IMR-90 (cell line): ENCODE measurements at regions not wholly inside any gene's neighbourhood (a gene's known extent, or its start where the extent isn't known, plus 50 kb on each side); places are given as distances from the start of the nearest gene placed in this dataset.
A peak's percentile ranks its signal among the peaks of the same experiment; 100 is the strongest.

ENCODE experiments used
- ATAC-seq: fragments of 200-7000 bp; cut with Tn5 transposase; 2 replicates; pipeline ENCODE4 v1.9.1; 2020; ENCODE audit warnings: low read depth, mild to moderate bottlenecking, moderate library complexity
- BruUV-seq: library from RNA; stranded (reverse); fragments of 400-500 nt; replicated peaks from 2 replicates; lab custom pipeline; 2021; lab: Mats Ljungman, UMichigan
- CTCF ChIA-PET: fragments of 300-600 bp; formaldehyde crosslinking; extraction: SDS; loops from one replicate; lab custom pipeline; 2021; ENCODE audit warnings: antibody characterized with exemption; lab: Yijun Ruan, JAX
- POLR2A ChIA-PET: fragments of 300-600 bp; sonication (Branson Sonifier 250); formaldehyde crosslinking; loops from one replicate; lab custom pipeline; 2022; ENCODE audit warnings: antibody characterized with exemption; ENCODE audit not compliant: unreplicated experiment; lab: Charles Lee
- DNase-seq: peaks from one replicate; pipeline ENCODE4 v3.0.0; 2013
- H2AFZ ChIP-seq: replicated peaks from 2 replicates; pipeline ENCODE3; 2013; ENCODE audit warnings: low read length, mild to moderate bottlenecking; ENCODE audit not compliant: poor library complexity
- H2AK5ac ChIP-seq: 2 replicates; pipeline ENCODE4 v1.6.1; 2013; ENCODE audit warnings: low read depth, low read length, inconsistent platforms
- H2AK9ac ChIP-seq: replicated peaks from 2 replicates; pipeline ENCODE3; 2013; ENCODE audit warnings: mild to moderate bottlenecking, low read depth, low read length, moderate library complexity; ENCODE audit not compliant: poor library complexity
- H2BK120ac ChIP-seq: 2 replicates; pipeline ENCODE4 v1.6.1; 2013; ENCODE audit warnings: low read depth, low read length, inconsistent platforms
- H2BK15ac ChIP-seq: 3 replicates; pipeline ENCODE4 v1.6.1; 2013; ENCODE audit warnings: low read depth, low read length, inconsistent platforms
- H2BK20ac ChIP-seq: 2 replicates; pipeline ENCODE4 v1.6.1; 2013; ENCODE audit warnings: low read depth, mild to moderate bottlenecking, inconsistent platforms, low read length, moderate library complexity
- H2BK5ac ChIP-seq: 2 replicates; pipeline ENCODE4 v1.6.1; 2013; ENCODE audit warnings: mild to moderate bottlenecking, low read depth, low read length, inconsistent platforms; ENCODE audit not compliant: poor library complexity, severe bottlenecking
- H3K14ac ChIP-seq: replicated peaks from 2 replicates; pipeline ENCODE4 v1.6.1; 2013; ENCODE audit warnings: low read depth, low read length, inconsistent platforms
- H3K18ac ChIP-seq: 2 replicates; pipeline ENCODE4 v1.6.1; 2013; ENCODE audit warnings: low read depth, low read length, control low read depth
- H3K23ac ChIP-seq: 2 replicates; pipeline ENCODE4 v1.6.1; 2013; ENCODE audit warnings: low read depth, low read length, inconsistent platforms
- H3K27ac ChIP-seq: 2 replicates; pipeline ENCODE4 v1.5.1; 2013; ENCODE audit warnings: mild to moderate bottlenecking, control low read depth, low read length; ENCODE audit not compliant: insufficient read depth
- H3K27me3 ChIP-seq: 2 replicates; pipeline ENCODE4 v1.6.1; 2013; ENCODE audit warnings: low read length; ENCODE audit not compliant: control insufficient read depth, insufficient read depth
- H3K36me3 ChIP-seq: 2 replicates; pipeline ENCODE4 v1.6.1; 2013; ENCODE audit warnings: low read length, mixed read lengths; ENCODE audit not compliant: control insufficient read depth, insufficient read depth
- H3K4ac ChIP-seq: 2 replicates; pipeline ENCODE4 v1.6.1; 2013; ENCODE audit warnings: low read depth, low read length, inconsistent platforms
- H3K4me1 ChIP-seq: 2 replicates; pipeline ENCODE4 v1.6.1; 2013; ENCODE audit warnings: low read length, mixed read lengths; ENCODE audit not compliant: control insufficient read depth, insufficient read depth
- H3K4me2 ChIP-seq: 2 replicates; pipeline ENCODE4 v1.6.1; 2013; ENCODE audit warnings: low read depth, mild to moderate bottlenecking, control low read depth, low read length, moderate library complexity
- H3K4me3 ChIP-seq: 2 replicates; pipeline ENCODE4 v1.5.1; 2013; ENCODE audit warnings: low read depth, mild to moderate bottlenecking, control low read depth, low read length, moderate library complexity; ENCODE audit not compliant: insufficient read depth
- H3K56ac ChIP-seq: 2 replicates; pipeline ENCODE4 v1.6.1; 2013; ENCODE audit warnings: low read length, inconsistent platforms; ENCODE audit not compliant: insufficient read depth; ENCODE audit errors: extremely low read depth
- H3K79me1 ChIP-seq, 2 experiments: 2 replicates each; pipeline ENCODE4 v1.6.1; 2013; ENCODE audit warnings: low read length in 2 of 2, inconsistent platforms in 1 of 2, low read depth in 1 of 2
- H3K9ac ChIP-seq: 2 replicates; pipeline ENCODE4 v1.6.1; 2013; ENCODE audit warnings: low read depth, low read length, control low read depth
- H3K9me1 ChIP-seq: 2 replicates; pipeline ENCODE4 v1.6.1; 2013; ENCODE audit warnings: low read length, inconsistent platforms; ENCODE audit not compliant: insufficient read depth
- H3K9me3 ChIP-seq: 2 replicates; pipeline ENCODE4 v1.6.1; 2013; ENCODE audit warnings: low read length; ENCODE audit not compliant: control insufficient read depth, insufficient read depth
- H4K20me1 ChIP-seq: 2 replicates; pipeline ENCODE4 v1.6.1; 2013; ENCODE audit warnings: low read length, inconsistent platforms; ENCODE audit not compliant: insufficient read depth
- H4K5ac ChIP-seq: 2 replicates; pipeline ENCODE4 v1.6.1; 2013; ENCODE audit warnings: mild to moderate bottlenecking, low read depth, low read length, control low read depth
- H4K8ac ChIP-seq, 2 experiments: 2 replicates each; pipeline ENCODE4 v1.6.1; 2013; ENCODE audit warnings: low read depth in 2 of 2, low read length in 2 of 2, control low read depth in 1 of 2, inconsistent platforms in 1 of 2
- H4K91ac ChIP-seq: 2 replicates; pipeline ENCODE4 v1.6.1; 2013; ENCODE audit warnings: low read depth, low read length, inconsistent platforms; ENCODE audit not compliant: insufficient read depth
- CEBPB ChIP-seq: IDR thresholded peaks from 2 replicates; pipeline ENCODE4 v1.6.1; 2012; ENCODE audit warnings: low read depth, low read length, improper control_type of control experiment
- ELK1 ChIP-seq: fragments of 150-350 bp; IDR thresholded peaks from 2 replicates; pipeline ENCODE4 v1.6.1; 2016; ENCODE audit warnings: low read depth, mild to moderate bottlenecking, low read length, moderate library complexity, borderline replicate concordance
- NFE2L2 ChIP-seq: fragments of 150-350 bp; IDR thresholded peaks from 2 replicates; pipeline ENCODE4 v1.6.1; 2016; ENCODE audit warnings: low read depth, mild to moderate bottlenecking, low read length
- RAD21 ChIP-seq: IDR thresholded peaks from 2 replicates; pipeline ENCODE4 v1.6.1; 2012; ENCODE audit warnings: low read length, improper control_type of control experiment
- RCOR1 ChIP-seq: IDR thresholded peaks from 2 replicates; pipeline ENCODE4 v1.6.1; 2012; ENCODE audit warnings: mild to moderate bottlenecking, low read length, improper control_type of control experiment; ENCODE audit not compliant: insufficient replicate concordance
- RFX5 ChIP-seq: IDR thresholded peaks from 2 replicates; pipeline ENCODE4 v1.8.0; 2012; ENCODE audit warnings: low read depth, mild to moderate bottlenecking, low read length, moderate library complexity
- WGBS, 2 experiments: methylation state at CpG; one replicate each; pipeline versions ENCODE4 v1.1.5 to v1.1.7; 2013; ENCODE audit warnings: missing lambda C conversion rate in 2 of 2; ENCODE audit not compliant: insufficient read length in 1 of 2; ENCODE audit errors: extremely low coverage in 2 of 2; 5-methylcytosine and 5-hydroxymethylcytosine counted together
- dilution Hi-C: fragments of 300-500 bp; cut with HindIII; formaldehyde crosslinking; loops from one replicate; pipeline ENCODE4 v1.14.3; 2018; ENCODE audit warnings: low sequenced_read_pairs; ENCODE audit not compliant: unreplicated experiment
- in situ Hi-C: fragments of 300-500 bp; cut with MboI; formaldehyde crosslinking; loops from 3 replicates; pipeline ENCODE4 v1.14.3; 2019; ENCODE audit warnings: low sequenced_read_pairs, inconsistent platforms, mixed read lengths
- intact Hi-C: fragments of 100-400 bp; cut with micrococcal nuclease; formaldehyde crosslinking; loops from 2 replicates; pipeline ENCODE4 v1.10.0; 2022

GRCh38 chr3:177615015-177615414 lies 417.7 kb upstream of the TBL1XR1 start:
- intact Hi-C loops: loop anchor here (5.0 to 10.0 kb wide), 3 partner anchors 253 to 770 kb away; no protein-coding TSS in a partner anchor
- peak overlapping the region; percentile 19 for H2BK5ac ChIP-seq
- CTCF ChIA-PET: interaction anchor here (0.7 kb wide), 2 partner anchors 51 to 218 kb away, joined by 4 to 5 read pairs; no protein-coding TSS in a partner anchor

More at GRCh38 chr3:177615015-177615414, 417.7 kb upstream of the TBL1XR1 start:
- Histone ChIP-seq H2BK20ac (peak overlapping the region; percentile 53; the same call in 1 of the 2 replicates), H3K79me1 (no peaks in the 10 kb centered on the region), H3K4me3 (no peak overlapping the region), H3K56ac (no peak overlapping the region), H4K8ac (no peak overlapping the region), H2AK9ac (no peak overlapping the region), H2AFZ (peak overlapping the region; percentile 7), H3K4ac (no peak overlapping the region), H4K91ac (no peak overlapping the region), H3K23ac (no peak overlapping the region), H3K27me3 (no peaks in the 10 kb centered on the region), H4K20me1 (no peaks in the 10 kb centered on the region), H3K14ac (no peak overlapping the region), H2AK5ac (no peak overlapping the region), H3K36me3 (no peaks in the 10 kb centered on the region), H3K9ac (no peak overlapping the region), H3K4me1 (peaks cover 20% of the 10 kb centered on the region), H3K9me3 (no peaks in the 10 kb centered on the region), H2BK15ac (no peak overlapping the region), H2BK120ac (peak overlapping the region; percentile 46), H3K9me1 (peaks cover 7% of the 10 kb centered on the region; the same call in 1 of the 2 replicates), H3K18ac (0 out of 2 replicates have a peak overlapping the region, but pooled peaks have one; percentile 1), H3K4me2 (no peak overlapping the region), H4K5ac (no peak overlapping the region), H3K27ac (no peak overlapping the region; the same call in 1 of the 2 replicates)
- TF ChIP-seq RFX5 (no peak), RCOR1 (no peak), RAD21 (0 out of 2 replicates have a peak, but pooled peaks have one; percentile 4), ELK1 (no peak), NFE2L2 (peak; percentile 37; the same call in 1 of the 2 replicates), CEBPB (peak; percentile 95)
- no CpG with 5 or more reads among the region's 2 CpGs for WGBS, 2 experiments
- in situ Hi-C loops: no loop called here
- peak; percentile 88 for ATAC-seq
- POLR2A ChIA-PET: interaction anchor here (0.6 kb wide), 2 partner anchors 117 to 877 kb away, joined by 4 read pairs; no protein-coding TSS in a partner anchor
- no TSS peak for BruUV-seq
- dilution Hi-C loops: no loop called here
- peak; percentile 97 for DNase-seq
